ENCODE measurements at regions not wholly inside any gene's neighbourhood (a gene's known extent, or its start where the extent isn't known, plus 50 kb on each side); places are given as distances from the start of the nearest gene placed in this dataset.

DNA sequence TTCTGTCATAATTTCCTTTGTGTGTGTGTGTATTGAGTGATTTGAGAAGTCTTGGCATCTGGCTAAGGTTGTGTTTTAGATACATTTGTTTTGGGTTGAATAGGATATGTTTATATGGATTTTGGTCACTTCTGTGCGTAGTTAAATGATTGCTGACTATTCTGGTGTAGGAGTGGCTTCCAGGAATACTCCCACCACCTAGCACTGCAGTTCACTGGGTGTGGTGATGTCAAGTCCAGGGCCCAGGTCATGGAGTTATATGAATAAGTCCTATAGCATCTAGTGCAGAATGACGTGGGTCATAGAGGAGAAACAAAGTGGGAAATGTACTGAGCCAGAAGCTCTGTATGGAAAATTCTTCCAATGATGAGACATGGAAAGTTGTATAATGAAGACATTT, 465.4 kb upstream of the CCL2 start:
- DNase-seq, result no peak

- DNase-seq, result no peak
These were observed 457.9 kb upstream of the CCL2 start for GRCh38 chr17:33797181-33797580.

GRCh38 chr17:33798308-33798707, 456.8 kb upstream of the CCL2 start:
- no peak for DNase-seq

DNA sequence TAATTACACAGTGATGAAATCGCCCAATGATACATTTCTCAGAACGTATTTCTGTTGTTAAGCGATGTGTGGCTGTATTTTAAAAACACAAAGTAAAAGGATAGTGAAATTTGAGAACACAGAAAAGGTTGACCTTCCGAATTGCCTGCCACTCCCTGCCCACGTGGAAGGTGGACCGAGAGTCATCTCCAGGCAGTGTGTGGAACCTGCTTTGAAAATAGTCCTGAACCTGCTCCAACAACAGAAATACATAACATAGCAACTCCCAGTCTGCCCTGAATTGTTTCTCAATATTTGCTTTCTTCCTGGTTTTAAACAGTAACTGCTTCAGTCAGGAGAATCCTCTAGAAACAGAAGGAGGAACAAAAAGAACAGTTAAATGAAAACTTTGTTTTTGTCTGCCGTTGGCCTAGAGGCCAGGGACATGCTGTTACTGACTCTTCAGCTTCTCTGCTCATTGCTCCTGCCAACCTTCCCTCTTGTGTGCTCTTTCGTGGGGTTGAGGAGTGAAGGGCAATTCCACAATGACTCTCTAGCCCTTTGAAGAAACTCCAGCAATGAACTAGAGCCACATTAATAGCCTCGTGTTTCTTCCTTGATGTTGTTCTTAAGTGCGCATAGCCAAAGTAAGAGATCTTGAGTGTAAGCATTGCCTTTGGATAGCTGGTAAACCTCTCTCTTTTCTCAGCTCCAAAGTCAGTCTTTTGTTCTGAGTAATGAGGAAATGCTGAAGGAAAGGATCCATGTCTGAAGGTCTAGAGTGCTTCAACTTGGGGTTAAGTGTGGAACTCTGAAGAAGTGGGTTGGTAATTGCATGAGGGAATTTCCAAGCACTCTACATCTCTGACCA, 452.5 kb upstream of the CCL2 start:
- DNase-seq, result no peak

- no peak for DNase-seq
These were observed 451.8 kb upstream of the CCL2 start for GRCh38 chr17:33803199-33803685.

- no peak for DNase-seq
These were observed 451.4 kb upstream of the CCL2 start for GRCh38 chr17:33803686-33804085.

GRCh38 chr17:33804401-33804800, 450.7 kb upstream of the CCL2 start:
- no peak for DNase-seq

DNA sequence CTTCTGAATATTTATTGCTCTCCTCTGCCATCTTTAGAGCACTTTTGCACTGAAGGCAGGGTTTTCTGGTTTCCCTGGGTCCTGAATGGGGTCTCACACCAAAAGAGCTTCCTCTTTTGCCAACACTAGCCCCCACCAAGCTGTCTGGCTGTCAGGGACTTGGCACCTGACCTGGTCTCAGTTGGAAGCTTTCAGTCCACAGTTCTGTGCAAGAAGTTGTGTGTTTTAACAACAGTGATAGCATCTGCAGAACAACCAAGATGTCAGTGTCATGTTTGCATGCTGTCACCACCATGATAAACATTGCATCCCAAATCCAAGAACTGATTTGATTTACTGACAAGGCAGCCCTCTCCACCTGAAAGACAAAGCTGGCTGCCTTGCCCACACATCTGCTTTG, 448.5 kb upstream of the CCL2 start:
- no peak for DNase-seq

DNA sequence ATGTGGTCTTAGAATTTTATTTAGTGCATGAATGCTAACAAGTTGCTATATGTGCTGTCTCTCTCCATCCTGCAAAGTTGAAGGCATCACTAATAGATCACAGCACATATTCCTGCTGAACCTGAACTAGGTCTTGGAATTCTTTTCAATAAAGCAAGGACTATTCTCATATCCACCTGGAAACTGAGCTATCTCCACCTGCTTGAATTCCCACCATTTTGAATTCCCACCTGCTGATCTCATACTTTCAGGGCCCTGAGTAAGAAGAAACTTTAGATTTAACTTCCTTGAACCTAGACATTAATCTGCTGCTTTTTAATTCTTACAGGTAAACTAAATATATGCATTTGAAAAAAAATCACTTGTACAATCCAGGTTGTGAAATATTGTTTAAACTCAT, 445.3 kb upstream of the CCL2 start:
- DNase-seq, result no peak

DNA sequence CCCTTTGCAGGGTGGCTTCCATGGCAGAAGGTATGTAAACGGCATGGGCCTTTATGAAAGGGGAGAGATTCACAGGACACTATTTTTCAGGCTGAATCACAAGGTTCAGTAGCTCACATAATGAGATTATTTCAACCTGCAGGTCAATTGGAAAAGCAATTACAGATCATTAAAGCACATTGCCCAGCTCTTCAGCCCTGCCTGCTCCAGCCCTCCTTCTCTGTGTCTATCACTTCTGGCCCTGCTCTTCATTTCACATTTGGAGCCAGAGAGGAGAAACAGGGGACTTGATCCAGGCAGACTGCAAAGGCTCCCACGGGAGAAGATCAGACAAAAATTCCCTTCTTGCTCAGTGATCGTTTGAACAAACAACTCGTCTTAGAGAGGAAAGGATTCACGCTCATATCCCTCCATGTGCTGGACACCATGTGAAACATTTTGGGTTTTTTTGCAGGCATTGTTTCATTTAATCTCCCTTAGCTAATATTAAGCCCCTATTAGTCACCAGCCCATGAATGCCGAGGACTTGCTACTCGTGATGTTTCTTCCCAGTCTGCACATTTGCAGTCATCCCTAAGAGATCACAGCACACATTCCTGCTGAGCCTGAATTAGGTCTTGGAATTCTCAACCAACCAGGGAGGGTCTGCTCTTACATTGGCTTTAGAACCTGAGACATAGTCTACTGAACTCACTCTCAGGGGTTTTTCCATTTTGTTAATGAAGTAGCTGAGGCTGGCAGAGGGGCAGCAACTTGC, 443.9 kb upstream of the CCL2 start:
- no peak for DNase-seq

DNA sequence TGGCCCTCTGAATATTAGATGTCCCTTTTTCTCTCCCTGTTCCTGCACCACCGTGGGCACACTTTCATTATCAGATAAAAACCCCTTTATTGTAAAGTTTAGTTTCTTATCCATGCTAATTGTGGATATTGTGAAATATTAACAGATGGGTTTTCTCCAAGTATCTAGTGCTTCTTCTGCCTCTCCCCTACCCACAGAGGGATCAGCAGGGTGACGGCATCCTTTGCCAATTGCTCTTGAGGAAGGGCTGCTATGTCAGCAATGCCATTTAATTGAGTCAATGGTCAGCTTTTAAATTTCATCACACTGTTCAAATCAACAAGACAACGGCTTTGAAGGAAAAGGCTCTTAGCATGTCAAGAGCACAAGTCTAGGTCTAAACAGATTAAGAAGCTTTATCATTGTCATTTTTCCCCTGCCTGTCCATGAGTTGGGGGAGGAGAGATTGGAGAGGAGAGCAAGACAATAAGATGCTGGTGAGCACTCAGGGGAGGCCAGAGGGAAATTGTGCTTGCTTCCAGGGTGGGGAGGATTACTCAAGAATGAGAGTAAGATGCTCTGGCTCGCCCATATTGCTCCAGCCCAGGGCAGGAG, 443.0 kb upstream of the CCL2 start:
- no peak for DNase-seq

DNA sequence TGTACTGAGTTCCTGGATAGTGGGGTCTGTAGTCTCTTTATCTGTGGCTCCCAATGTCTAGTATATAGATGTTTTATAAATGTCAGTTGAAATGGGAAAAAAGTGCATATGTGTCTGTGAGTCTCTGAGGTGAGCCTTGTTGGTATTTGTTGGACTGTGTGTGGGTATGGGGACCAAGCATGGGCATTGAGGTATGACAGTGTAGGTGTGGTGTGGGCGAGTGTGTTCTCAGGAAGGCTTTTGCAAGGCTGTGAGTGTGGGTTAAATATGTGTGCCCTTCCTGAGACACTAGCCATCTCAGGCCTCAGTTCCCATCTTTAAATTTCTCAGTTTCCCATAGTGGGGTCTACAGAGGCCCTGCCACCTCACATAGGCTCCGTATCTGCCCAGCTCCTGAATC, 440.2 kb upstream of the CCL2 start:
- no peak for DNase-seq

DNA sequence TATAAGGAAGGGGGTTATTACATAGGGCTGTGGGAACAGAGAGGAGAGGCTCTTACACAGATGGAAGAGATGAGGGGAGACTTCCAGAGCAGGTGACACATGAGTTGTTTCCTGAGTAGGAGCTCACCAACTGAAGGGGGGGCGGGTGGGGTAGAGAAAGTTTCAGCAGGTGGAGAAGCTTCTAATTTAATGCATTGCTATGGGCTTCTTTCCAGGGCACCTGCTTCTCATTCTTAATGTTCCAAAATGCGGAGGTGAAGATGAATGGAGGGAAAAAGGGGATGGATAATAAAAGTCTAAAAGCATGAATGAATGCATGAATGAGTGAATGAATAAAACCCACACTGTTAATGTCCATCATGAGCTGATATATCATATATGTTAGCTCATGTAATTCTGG, 439.0 kb upstream of the CCL2 start:
- DNase-seq, result no peak

DNA sequence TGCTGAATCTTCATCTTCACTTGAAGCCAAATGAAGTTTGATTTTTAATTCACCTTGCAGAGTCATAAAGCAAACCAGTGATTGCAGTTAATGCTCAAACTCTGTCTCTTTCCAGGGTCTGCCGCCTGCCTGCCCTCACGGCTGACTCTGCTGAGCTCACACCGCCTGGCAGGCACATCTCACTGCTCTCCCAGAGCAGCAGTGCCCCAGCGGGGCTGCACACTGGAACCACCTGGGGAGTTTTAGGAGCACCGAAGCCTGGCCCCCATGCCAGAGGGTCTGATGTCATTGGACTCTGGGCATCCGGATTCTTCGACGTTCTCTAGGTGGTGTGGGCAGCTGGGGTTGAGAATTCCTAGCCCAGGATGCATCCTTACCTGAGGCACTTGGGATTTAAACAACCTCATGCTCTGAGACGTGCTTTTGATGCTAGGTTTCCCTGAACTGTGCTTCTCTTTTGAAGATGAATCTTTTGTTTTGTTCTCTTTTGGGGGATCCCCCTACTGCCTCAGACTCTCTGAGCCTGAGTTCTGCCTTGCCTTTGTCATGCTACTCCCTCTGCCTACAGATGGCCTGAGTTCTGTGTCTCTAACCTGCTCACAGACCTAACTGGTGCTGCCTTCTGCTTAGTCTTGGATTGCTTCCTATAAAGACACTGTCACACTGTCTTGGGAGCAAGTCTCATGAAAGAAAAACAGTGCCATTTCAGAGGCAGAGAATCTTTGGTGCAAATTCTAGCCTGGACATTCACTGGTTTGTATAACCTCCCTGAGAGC, 438.1 kb upstream of the CCL2 start:
- no peak for DNase-seq

DNA sequence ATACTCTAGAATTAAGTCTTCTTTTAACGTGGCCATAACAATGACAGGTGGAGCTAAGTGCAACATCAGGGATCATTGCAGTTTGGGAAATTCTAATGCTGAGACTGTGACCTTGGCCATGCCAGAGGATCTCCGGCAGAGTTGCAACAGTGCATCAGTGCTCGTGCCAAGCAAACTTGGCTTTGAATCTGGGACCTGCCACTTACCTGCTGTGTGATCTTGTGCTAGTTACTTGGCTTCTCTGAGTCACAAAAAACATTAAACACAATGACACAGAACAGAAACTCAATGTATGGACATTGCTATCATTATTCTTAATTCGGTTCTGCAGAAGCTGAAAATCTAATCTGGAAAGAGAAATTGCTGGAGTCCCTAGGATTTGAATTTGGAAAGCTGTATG, 435.5 kb upstream of the CCL2 start:
- DNase-seq, result no peak

- DNase-seq, result no peak
These were observed 422.8 kb upstream of the CCL2 start for GRCh38 chr17:33832262-33832661.

- DNase-seq, result no peak
These were observed 417.8 kb upstream of the CCL2 start for GRCh38 chr17:33837281-33837680.

DNA sequence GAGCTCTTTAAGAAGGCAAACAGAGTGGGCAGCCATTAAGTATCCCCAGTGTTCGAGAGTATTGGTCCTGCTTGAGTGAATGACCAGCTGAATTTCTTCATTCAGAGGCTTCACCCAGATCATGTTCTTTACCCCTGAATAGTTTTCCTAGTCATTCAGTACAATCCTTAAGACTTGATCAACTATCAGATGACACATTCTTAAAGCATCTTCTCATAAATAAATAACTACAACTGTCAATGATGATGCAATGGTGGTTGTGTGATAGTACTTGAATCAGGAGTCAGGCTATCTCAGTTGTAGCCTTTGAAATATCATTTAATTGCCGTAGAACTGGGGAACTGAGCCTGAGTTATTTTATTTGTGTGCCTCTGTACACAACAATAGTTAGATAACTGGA, 416.8 kb upstream of the CCL2 start:
- DNase-seq, result no peak

- no peak for DNase-seq
These were observed 407.2 kb upstream of the CCL2 start for GRCh38 chr17:33847900-33848299.

DNA sequence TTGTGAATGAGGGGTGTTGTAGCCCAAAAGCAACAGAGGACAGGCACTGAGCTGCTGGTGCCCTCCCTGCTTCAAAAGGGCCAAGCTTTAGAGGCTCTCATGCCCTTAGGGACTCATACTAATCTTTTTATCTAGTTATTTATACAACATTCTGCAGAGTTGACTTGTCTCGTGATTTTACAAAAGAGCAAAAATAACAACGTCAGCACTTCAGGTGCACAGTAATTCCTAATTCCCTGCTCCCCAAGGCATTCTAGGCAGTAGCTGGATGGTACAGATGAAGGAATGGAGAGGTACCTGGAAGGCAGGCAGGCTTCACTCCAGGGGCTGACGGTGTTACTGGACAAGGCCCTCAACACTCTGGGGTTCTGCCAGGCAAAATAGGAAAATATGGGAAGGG, 406.7 kb upstream of the CCL2 start:
- DNase-seq, result no peak

DNA sequence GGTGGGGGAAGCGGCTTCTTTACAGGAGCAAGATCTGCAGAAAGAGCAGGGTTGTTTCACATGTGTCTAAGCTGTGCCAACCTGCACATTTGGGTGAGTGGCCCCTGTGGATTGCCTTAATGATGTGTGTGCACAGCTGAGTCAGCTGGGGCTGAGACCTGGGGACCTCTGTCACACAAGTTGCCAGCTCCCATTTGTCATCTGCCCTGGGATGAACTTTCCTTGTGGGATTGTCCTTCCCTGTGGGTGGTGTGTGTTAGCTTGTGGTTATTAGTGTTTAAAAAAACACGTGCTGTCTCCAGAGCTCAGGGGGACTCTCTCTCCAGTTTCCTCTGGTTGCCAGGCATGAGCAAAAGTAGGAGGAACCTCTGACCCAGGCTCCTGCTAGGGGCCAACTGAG, 400.5 kb upstream of the CCL2 start:
- DNase-seq, result no peak

DNA sequence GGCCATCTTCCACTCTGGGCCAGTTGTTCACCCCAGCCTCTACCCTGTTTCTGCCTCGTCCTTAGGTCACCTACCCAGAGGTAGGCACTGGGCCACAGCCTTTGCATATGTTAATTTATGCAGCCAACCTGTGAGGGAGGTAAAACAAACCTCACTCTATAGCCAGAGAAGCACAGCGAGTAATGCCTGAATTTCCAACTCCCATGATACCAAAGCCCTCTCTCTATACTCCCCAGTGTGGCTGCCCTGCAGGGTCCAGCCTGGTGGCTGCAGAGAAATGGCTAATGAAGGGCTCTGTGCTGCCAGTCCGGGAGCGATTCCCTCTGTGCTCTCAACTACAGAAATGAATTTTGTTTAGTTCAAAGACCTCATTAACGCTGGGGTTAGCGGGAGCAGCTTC, 397.0 kb upstream of the CCL2 start:
- DNase-seq, result no peak

DNA sequence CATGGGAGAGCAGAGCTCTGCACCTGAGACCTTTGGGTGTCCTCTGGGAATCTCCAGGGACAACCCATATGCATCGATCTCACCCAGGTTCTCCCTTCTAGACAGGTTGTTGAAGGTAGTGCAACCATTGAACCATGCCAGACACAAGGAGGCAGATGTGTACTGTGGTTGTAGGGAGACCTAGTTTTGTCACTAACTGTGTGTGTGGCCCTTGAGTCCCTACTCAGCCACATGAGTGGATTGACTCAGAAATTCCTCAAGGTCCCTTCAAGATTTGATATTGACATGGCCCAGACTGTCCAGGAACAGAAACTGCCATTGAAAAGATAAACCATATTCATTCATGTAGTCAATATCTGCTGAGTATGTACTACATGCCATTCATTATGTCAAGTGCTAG, 396.4 kb upstream of the CCL2 start:
- DNase-seq, result no peak

All from GOT3 (cell line).